ENCODE measurements at regions not wholly inside any gene's neighbourhood (a gene's known extent, or its start where the extent isn't known, plus 50 kb on each side); places are given as distances from the start of the nearest gene placed in this dataset.
"Not testable (repeated sequence)": the region's sequence is repeated elsewhere in the genome, so short reads cannot be mapped to it uniquely, and the experiment has no call there.

GRCh38 chr17:14428648-14429029 is 127.8 kb downstream of the HS3ST3B1 start:
- H3K27ac ChIP-seq (ENCODE audit: low read depth in 2 of 2, low read length in 2 of 2), result peak overlapping the region in 1 of 2 donors; percentile 10
- no peak overlapping the region for H3K4me3 ChIP-seq (ENCODE audit: low read length in 2 of 2)
- no peak overlapping the region for H3K9ac ChIP-seq (ENCODE audit: low read depth in 1 of 2, low read length in 2 of 2)
- no peaks in the 10 kb centered on the region for H3K36me3 ChIP-seq (ENCODE audit: control insufficient read depth in 2 of 2, insufficient read depth in 2 of 2, low read length in 2 of 2)
- no peaks in the 10 kb centered on the region for H3K27me3 ChIP-seq (ENCODE audit: control insufficient read depth in 2 of 2, insufficient read depth in 2 of 2, low read length in 2 of 2)
- no peaks in the 10 kb centered on the region for H3K9me3 ChIP-seq (ENCODE audit: control insufficient read depth in 2 of 2, low read length in 2 of 2)
- H3K4me1 ChIP-seq (ENCODE audit: control insufficient read depth in 2 of 2, insufficient read depth in 2 of 2, low read length in 2 of 2), result no peaks in the 10 kb centered on the region

GRCh38 chr17:14427900-14428647 is 127.2 kb downstream of the HS3ST3B1 start:
- Histone ChIP-seq H3K9ac (ENCODE audit: low read depth in 1 of 2, low read length in 2 of 2) (no peak overlapping the region), H3K9me3 (ENCODE audit: control insufficient read depth in 2 of 2, low read length in 2 of 2) (no peaks in the 10 kb centered on the region), H3K4me3 (ENCODE audit: low read length in 2 of 2) (no peak overlapping the region), H3K36me3 (ENCODE audit: control insufficient read depth in 2 of 2, insufficient read depth in 2 of 2, low read length in 2 of 2) (no peaks in the 10 kb centered on the region), H3K27me3 (ENCODE audit: control insufficient read depth in 2 of 2, insufficient read depth in 2 of 2, low read length in 2 of 2) (no peaks in the 10 kb centered on the region), H3K4me1 (ENCODE audit: control insufficient read depth in 2 of 2, insufficient read depth in 2 of 2, low read length in 2 of 2) (no peaks in the 10 kb centered on the region), H3K27ac (ENCODE audit: low read depth in 2 of 2, low read length in 2 of 2) (no peak overlapping the region)

DNA sequence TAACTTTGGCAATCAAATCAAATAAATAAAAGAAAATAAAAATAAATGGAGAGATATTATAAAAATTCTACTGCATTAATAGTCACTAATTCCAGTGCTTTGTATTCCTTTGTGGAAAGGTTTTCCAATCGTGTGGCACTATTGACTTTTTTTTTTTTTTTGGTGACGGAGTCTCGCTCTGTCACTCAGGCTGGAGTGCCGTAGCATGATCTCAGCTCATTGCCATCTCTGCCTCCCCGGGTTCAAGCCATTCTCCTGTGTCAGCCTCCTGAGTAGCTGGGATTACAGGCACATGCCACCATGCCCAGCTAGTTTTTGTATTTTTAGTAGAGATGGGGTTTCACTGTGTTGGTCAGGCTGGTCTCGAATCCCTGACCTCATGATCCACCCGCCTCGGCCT is 122.3 kb downstream of the HS3ST3B1 start:
- H3K27ac ChIP-seq (ENCODE audit: low read depth in 2 of 2, low read length in 2 of 2); H3K36me3 ChIP-seq (ENCODE audit: control insufficient read depth in 2 of 2, insufficient read depth in 2 of 2, low read length in 2 of 2); H3K27me3 ChIP-seq (ENCODE audit: control insufficient read depth in 2 of 2, insufficient read depth in 2 of 2, low read length in 2 of 2); H3K4me1 ChIP-seq (ENCODE audit: control insufficient read depth in 2 of 2, insufficient read depth in 2 of 2, low read length in 2 of 2); H3K4me3 ChIP-seq (ENCODE audit: low read length in 2 of 2); H3K9me3 ChIP-seq (ENCODE audit: control insufficient read depth in 2 of 2, low read length in 2 of 2); H3K9ac ChIP-seq (ENCODE audit: low read depth in 1 of 2, low read length in 2 of 2): not testable (repeated sequence)

DNA sequence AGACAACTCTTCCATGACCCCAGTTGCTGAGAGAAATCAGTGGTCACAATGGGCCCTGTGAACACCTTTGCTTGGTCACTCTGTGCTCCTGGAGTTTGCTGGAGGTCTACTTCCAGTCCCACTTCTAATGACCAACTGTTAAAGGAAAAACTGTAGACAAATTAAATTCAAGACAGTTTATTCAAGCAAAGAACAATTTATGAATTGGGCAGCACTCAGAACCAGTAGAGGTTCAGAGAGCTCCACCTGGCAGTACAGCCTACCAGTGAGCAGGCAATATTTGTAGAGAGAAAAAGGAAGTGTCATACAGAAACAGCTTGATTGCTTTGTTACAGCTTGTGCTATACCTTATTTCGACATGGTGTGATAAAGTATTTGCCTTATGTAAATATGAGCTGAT is 116.5 kb downstream of the HS3ST3B1 start:
- peaks cover 0 to 2% of the 10 kb centered on the region in 2 donors for H3K9me3 ChIP-seq (ENCODE audit: control insufficient read depth in 2 of 2, low read length in 2 of 2)
- H3K4me3 ChIP-seq (ENCODE audit: low read length in 2 of 2), result no peak overlapping the region
- no peaks in the 10 kb centered on the region for H3K4me1 ChIP-seq (ENCODE audit: control insufficient read depth in 2 of 2, insufficient read depth in 2 of 2, low read length in 2 of 2)
- H3K27ac ChIP-seq (ENCODE audit: low read depth in 2 of 2, low read length in 2 of 2), result no peak overlapping the region
- H3K9ac ChIP-seq (ENCODE audit: low read depth in 1 of 2, low read length in 2 of 2), result no peak overlapping the region
- no peaks in the 10 kb centered on the region for H3K27me3 ChIP-seq (ENCODE audit: control insufficient read depth in 2 of 2, insufficient read depth in 2 of 2, low read length in 2 of 2)
- H3K36me3 ChIP-seq (ENCODE audit: control insufficient read depth in 2 of 2, insufficient read depth in 2 of 2, low read length in 2 of 2), result no peaks in the 10 kb centered on the region

DNA sequence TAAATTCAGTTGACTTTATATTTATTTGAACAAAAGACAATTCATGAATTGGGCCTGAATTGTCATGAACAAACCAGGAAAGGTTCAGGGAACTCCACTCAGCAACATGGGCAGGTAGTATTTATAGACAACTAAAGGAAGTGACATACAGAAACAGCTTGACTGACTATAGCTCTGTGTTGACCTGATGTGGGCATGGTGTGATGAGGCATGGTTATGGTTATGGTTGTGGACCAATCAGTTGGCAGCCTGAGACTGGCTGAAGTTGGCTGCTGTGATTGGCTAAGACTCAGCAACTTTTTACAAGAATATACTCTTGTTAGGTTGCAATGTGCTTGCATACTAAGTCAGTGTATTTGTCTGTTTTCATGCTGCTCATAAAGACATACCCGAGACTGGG is 108.4 kb downstream of the HS3ST3B1 start:
- H3K4me3 ChIP-seq (ENCODE audit: low read length in 2 of 2), result no peak overlapping the region
- no peaks in the 10 kb centered on the region for H3K9me3 ChIP-seq (ENCODE audit: control insufficient read depth in 2 of 2, low read length in 2 of 2)
- no peak overlapping the region for H3K27ac ChIP-seq (ENCODE audit: low read depth in 2 of 2, low read length in 2 of 2)
- H3K27me3 ChIP-seq (ENCODE audit: control insufficient read depth in 2 of 2, insufficient read depth in 2 of 2, low read length in 2 of 2), result no peaks in the 10 kb centered on the region
- no peaks in the 10 kb centered on the region for H3K36me3 ChIP-seq (ENCODE audit: control insufficient read depth in 2 of 2, insufficient read depth in 2 of 2, low read length in 2 of 2)
- H3K9ac ChIP-seq (ENCODE audit: low read depth in 1 of 2, low read length in 2 of 2), result no peak overlapping the region
- no peaks in the 10 kb centered on the region for H3K4me1 ChIP-seq (ENCODE audit: control insufficient read depth in 2 of 2, insufficient read depth in 2 of 2, low read length in 2 of 2)

DNA sequence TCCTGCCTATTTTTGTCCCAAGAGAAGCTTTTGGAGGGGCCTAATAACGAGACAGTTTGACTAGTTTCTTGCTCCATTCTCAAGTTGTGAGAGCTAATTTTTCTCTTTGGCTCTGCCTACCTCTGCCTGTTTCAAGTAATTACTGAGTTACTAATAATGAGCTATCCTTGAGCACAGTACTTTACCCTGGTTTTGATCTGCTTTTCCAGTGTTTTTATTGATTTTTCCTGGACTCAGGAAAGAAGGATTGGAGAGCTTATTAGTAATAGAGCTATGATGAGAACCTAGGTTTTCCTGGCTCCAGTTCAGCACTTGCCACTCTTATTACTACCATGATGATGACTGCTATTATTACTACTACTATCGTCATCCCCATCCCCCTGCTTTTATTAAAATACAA is 106.7 kb downstream of the HS3ST3B1 start:
- Histone ChIP-seq H3K27ac (ENCODE audit: low read depth in 2 of 2, low read length in 2 of 2) (no peak overlapping the region), H3K4me1 (ENCODE audit: control insufficient read depth in 2 of 2, insufficient read depth in 2 of 2, low read length in 2 of 2) (no peaks in the 10 kb centered on the region), H3K36me3 (ENCODE audit: control insufficient read depth in 2 of 2, insufficient read depth in 2 of 2, low read length in 2 of 2) (no peaks in the 10 kb centered on the region), H3K9me3 (ENCODE audit: control insufficient read depth in 2 of 2, low read length in 2 of 2) (no peaks in the 10 kb centered on the region), H3K27me3 (ENCODE audit: control insufficient read depth in 2 of 2, insufficient read depth in 2 of 2, low read length in 2 of 2) (no peaks in the 10 kb centered on the region), H3K9ac (ENCODE audit: low read depth in 1 of 2, low read length in 2 of 2) (no peak overlapping the region), H3K4me3 (ENCODE audit: low read length in 2 of 2) (no peak overlapping the region)

GRCh38 chr17:14405189-14405588 is 104.3 kb downstream of the HS3ST3B1 start:
- H3K27me3 ChIP-seq (ENCODE audit: control insufficient read depth in 2 of 2, insufficient read depth in 2 of 2, low read length in 2 of 2), result no peaks in the 10 kb centered on the region
- no peak overlapping the region for H3K27ac ChIP-seq (ENCODE audit: low read depth in 2 of 2, low read length in 2 of 2)
- no peak overlapping the region for H3K4me3 ChIP-seq (ENCODE audit: low read length in 2 of 2)
- H3K4me1 ChIP-seq (ENCODE audit: control insufficient read depth in 2 of 2, insufficient read depth in 2 of 2, low read length in 2 of 2), result no peaks in the 10 kb centered on the region
- H3K9ac ChIP-seq (ENCODE audit: low read depth in 1 of 2, low read length in 2 of 2), result no peak overlapping the region
- H3K36me3 ChIP-seq (ENCODE audit: control insufficient read depth in 2 of 2, insufficient read depth in 2 of 2, low read length in 2 of 2), result no peaks in the 10 kb centered on the region
- no peaks in the 10 kb centered on the region for H3K9me3 ChIP-seq (ENCODE audit: control insufficient read depth in 2 of 2, low read length in 2 of 2)
